ENCODE measurements at regions not wholly inside any gene's neighbourhood (a gene's known extent, or its start where the extent isn't known, plus 50 kb on each side); places are given as distances from the start of the nearest gene placed in this dataset.
A peak's percentile ranks its signal among the peaks of the same experiment; 100 is the strongest.

- Histone ChIP-seq H3K79me1 (ENCODE audit: low read depth in 1 of 2, low read length in 2 of 2) (no peaks in the 10 kb centered on the region), H2AK9ac (replicated peaks; ENCODE audit: low read depth, low read length, poor library complexity) (no peak overlapping the region), H3K27me3 (ENCODE audit: control insufficient read depth, insufficient read depth, low read length) (peaks cover 5% of the 10 kb centered on the region), H3K18ac (ENCODE audit: low read depth, low read length) (no peak overlapping the region), H3K56ac (ENCODE audit: extremely low read depth, insufficient read depth, low read length) (no peak overlapping the region), H3K27ac (ENCODE audit: insufficient read depth, low read length) (no peak overlapping the region), H2BK15ac (ENCODE audit: low read depth, low read length) (no peak overlapping the region), H3K14ac (replicated peaks; ENCODE audit: low read depth, low read length) (no peak overlapping the region), H3K4me2 (ENCODE audit: low read depth, low read length) (no peak overlapping the region), H4K5ac (ENCODE audit: low read depth, low read length) (no peak overlapping the region), H3K9ac (ENCODE audit: low read depth, low read length) (no peak overlapping the region), H3K36me3 (ENCODE audit: control insufficient read depth, insufficient read depth, low read length) (no peaks in the 10 kb centered on the region), H4K91ac (ENCODE audit: insufficient read depth, low read depth, low read length) (no peak overlapping the region), H2AFZ (replicated peaks; ENCODE audit: low read length, poor library complexity) (no peak overlapping the region), H3K23ac (ENCODE audit: low read depth, low read length) (no peak overlapping the region), H2BK120ac (ENCODE audit: low read depth, low read length) (no peak overlapping the region), H3K4ac (ENCODE audit: low read depth, low read length) (no peak overlapping the region), H4K8ac (ENCODE audit: low read depth in 2 of 2, low read length in 2 of 2) (no peak overlapping the region), H2BK20ac (ENCODE audit: low read depth, low read length) (no peak overlapping the region), H3K4me1 (ENCODE audit: control insufficient read depth, insufficient read depth, low read length) (no peaks in the 10 kb centered on the region), H4K20me1 (ENCODE audit: insufficient read depth, low read length) (no peaks in the 10 kb centered on the region), H3K9me3 (ENCODE audit: control insufficient read depth, insufficient read depth, low read length) (no peaks in the 10 kb centered on the region), H2AK5ac (ENCODE audit: low read depth, low read length) (no peak overlapping the region), H3K4me3 (ENCODE audit: insufficient read depth, low read depth, low read length) (no peak overlapping the region), H3K9me1 (ENCODE audit: insufficient read depth, low read length) (no peaks in the 10 kb centered on the region), H2BK5ac (ENCODE audit: low read depth, low read length, poor library complexity, severe bottlenecking) (no peak overlapping the region)
- in situ Hi-C loops (cut with MboI; ENCODE audit: low sequenced_read_pairs): no loop called here
- no TSS peak for BruUV-seq (replicated peaks)
- DNase-seq (peak; percentile 4), ATAC-seq (ENCODE audit: low read depth) (no peak)
- dilution Hi-C loops (cut with HindIII; ENCODE audit: low sequenced_read_pairs, unreplicated experiment): no loop called here
- TF ChIP-seq SMC3 (IDR thresholded peaks at IDR 0.05; ENCODE audit: low read depth, low read length): no peak
- no peak for TF ChIP-seq RFX5 (IDR thresholded peaks at IDR 0.05; ENCODE audit: low read depth, low read length)
- intact Hi-C loops (cut with micrococcal nuclease): no loop called here
- ChIA-PET POLR2A (ENCODE audit: unreplicated experiment) (no interaction called here), CTCF (no interaction called here)
- no CpG with 5 or more reads among the region's 2 CpGs for WGBS, 2 experiments (ENCODE audit: extremely low coverage in 2 of 2, insufficient read length in 1 of 2)
Measured at GRCh38 chr11:127675581-127675980, 675.0 kb upstream of the KIRREL3 start.
